GM12864 (cell line): ENCODE measurements at regions not wholly inside any gene's neighbourhood (a gene's known extent, or its start where the extent isn't known, plus 50 kb on each side); places are given as distances from the start of the nearest gene placed in this dataset.

Experiments used
- DNase-seq: peaks from one replicate; pipeline ENCODE4 v3.0.0-alpha.2; 2011; ENCODE audit warnings: low read depth
- H3K4me3 ChIP-seq: 2 replicates; pipeline ENCODE4 v1.5.1; 2011; ENCODE audit warnings: mild to moderate bottlenecking, low read depth, low read length, control low read depth
- CTCF ChIP-seq: IDR thresholded peaks from 2 replicates; pipeline ENCODE4 v1.5.1; 2011; ENCODE audit warnings: low read depth, mild to moderate bottlenecking, moderate library complexity, low read length, control low read depth, inconsistent platforms; ENCODE audit errors: missing control alignments

DNA sequence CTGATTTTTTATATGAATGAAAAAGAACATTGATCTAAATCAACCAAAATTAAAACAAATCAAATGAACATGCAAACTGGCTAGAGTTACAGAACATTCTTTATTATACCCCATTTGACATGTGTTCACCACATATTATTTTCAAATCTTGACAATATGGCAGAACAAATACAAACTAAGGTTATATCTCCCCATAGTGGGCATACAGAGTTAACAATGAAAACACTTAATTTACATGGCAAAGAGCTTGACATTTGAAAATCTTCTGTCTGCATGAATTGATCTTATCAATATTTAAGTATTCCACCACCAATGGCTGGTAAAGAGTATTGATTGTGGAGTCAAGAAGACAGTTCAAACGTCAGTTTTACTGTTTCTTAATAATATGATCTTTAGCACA is 197.9 kb upstream of the ANO3 start:
- no peak overlapping the region for H3K4me3 ChIP-seq
- DNase-seq, result no peak
- no peak for TF ChIP-seq CTCF

- no peak for DNase-seq
- H3K4me3 ChIP-seq, result no peak overlapping the region
- peak; percentile 49 for TF ChIP-seq CTCF
Observed at GRCh38 chr11:26134481-26135355, 197.2 kb upstream of the ANO3 start.

DNA sequence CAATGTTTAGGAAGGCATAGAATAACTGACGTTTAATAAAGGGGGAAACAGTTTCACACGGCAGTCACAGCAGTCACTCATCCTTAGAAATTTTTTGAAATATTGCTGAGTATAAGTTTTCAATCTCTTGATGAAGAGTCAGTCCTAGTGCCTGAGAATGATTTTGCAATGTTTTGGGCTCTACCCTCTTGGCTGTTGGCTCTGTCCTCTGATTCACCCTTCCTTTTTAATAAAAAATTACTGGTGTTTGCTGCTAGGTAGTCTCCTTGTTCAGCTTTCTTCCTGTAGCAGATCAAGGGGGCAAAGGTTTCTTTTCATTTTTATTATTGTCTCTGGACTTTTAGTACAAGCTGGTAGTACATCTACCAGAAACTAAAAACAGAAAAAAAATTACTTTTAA is 194.3 kb upstream of the ANO3 start:
- no peak overlapping the region for H3K4me3 ChIP-seq
- no peak for DNase-seq
- no peak for TF ChIP-seq CTCF

DNA sequence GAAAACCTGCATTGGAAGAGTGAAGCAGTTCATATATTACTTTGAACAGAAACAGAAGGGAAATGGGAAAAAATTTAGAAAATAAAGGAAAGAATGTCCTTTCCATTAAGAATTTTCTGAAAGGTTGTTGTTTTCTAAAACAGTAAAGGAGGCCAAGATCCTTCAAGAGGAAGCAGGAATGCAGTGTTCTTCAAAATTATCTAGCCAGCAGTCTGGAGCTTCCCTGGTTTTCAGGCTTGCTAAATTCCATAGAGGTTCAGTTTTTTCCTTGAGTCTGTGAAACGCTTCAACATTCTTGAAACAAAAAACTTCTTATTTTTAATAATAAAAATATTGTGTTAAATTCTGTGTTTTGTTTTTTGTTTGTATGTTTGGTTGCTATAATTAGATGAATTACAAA is 189.0 kb upstream of the ANO3 start:
- DNase-seq, result no peak
- no peak overlapping the region for H3K4me3 ChIP-seq
- no peak for TF ChIP-seq CTCF

GRCh38 chr11:26143566-26144290 is 188.2 kb upstream of the ANO3 start:
- DNase-seq, result no peak
- H3K4me3 ChIP-seq, result no peak overlapping the region
- no peak for TF ChIP-seq CTCF

DNA sequence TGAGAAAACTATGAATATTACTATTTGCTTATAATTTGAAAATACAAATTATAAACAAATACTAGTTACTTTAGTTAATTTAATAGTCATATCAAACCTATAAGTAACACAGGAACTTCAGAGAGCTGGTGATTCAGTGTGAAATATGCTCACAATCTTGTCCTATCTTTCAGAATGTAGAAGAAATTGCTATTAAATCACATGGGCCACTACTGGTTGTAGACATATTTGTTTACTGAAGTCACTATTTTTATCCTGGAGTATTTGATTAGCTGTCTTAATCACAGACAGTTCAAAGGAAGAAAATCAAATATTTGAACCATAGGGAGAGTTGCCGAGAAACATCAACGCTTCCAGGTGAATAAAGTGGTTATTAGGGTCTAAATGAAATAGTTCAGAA is 187.6 kb upstream of the ANO3 start:
- no peak for DNase-seq
- no peak for TF ChIP-seq CTCF
- H3K4me3 ChIP-seq, result no peak overlapping the region
